ENCODE measurements at regions not wholly inside any gene's neighbourhood (a gene's known extent, or its start where the extent isn't known, plus 50 kb on each side); places are given as distances from the start of the nearest gene placed in this dataset.

DNA sequence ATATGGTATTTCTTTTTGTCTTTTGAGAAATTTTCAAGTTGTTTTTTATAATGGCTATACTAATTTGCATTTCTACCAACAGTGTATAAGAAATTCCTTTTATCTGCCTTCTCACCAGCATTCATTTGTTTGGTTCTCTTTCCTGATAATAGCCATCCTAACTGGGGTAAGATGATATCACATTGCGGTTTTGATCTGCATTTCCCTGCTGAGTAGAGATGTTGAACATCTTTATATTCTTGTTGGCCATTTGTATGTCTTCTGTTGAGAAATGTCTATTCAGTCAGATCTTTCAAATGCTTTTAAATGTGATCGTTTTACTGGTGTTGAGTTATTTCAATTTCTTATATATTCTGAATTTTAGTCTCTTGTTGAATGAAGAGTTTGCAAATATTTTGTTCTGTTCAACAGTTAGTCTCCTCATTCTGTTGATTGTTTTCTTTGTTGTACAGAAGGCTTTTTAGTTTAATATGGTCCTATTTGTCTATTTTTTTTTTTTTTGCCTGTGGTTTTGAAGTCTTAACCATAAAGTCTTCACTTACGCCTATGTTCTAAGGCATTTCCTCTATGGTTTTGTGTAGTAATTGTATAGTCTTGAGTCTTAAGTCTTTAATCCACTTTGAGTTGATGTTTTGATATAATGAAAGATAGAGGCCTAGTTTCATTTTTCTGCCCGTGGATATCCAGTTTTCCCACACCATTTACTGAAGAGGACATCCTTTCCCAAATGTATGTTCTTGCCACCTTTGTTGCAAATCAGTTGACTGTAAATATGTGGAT, 1566.9 kb downstream of the STIM2 start:
- TF ChIP-seq, protein P1, sequence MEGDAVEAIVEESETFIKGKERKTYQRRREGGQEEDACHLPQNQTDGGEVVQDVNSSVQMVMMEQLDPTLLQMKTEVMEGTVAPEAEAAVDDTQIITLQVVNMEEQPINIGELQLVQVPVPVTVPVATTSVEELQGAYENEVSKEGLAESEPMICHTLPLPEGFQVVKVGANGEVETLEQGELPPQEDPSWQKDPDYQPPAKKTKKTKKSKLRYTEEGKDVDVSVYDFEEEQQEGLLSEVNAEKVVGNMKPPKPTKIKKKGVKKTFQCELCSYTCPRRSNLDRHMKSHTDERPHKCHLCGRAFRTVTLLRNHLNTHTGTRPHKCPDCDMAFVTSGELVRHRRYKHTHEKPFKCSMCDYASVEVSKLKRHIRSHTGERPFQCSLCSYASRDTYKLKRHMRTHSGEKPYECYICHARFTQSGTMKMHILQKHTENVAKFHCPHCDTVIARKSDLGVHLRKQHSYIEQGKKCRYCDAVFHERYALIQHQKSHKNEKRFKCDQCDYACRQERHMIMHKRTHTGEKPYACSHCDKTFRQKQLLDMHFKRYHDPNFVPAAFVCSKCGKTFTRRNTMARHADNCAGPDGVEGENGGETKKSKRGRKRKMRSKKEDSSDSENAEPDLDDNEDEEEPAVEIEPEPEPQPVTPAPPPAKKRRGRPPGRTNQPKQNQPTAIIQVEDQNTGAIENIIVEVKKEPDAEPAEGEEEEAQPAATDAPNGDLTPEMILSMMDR (IDR thresholded peaks at IDR 0.05): no peak
- TF ChIP-seq POLR2A (IDR thresholded peaks at IDR 0.05) (no peak), EP300 (IDR thresholded peaks at IDR 0.05) (no peak), POLR2AphosphoS5 (IDR thresholded peaks at IDR 0.05) (no peak)
